ENCODE measurements at regions not wholly inside any gene's neighbourhood (a gene's known extent, or its start where the extent isn't known, plus 50 kb on each side); places are given as distances from the start of the nearest gene placed in this dataset.

DNA sequence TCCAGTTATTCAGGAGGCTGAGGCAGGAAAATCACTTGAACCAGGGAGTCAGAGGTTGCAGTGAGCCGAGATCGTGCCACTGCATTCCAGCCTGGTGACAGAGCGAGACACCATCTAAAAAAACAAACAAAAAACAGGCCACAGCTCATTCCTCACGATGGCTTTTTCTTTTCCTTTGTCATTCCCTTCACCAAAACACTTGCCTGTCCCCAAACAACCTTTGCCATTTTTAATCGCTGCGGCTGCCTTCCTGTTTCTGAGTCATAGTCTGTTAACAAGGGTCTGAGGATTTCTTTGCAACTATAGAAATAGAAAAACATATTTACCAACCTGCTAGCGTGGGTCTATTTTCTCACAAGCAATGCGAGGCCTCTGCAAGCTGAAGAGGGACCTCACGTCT, 123.0 kb upstream of the FSTL4 start:
- Histone ChIP-seq H3K79me2 (ENCODE audit: insufficient read depth, low read length) (no peaks in the 10 kb centered on the region), H2BK5ac (ENCODE audit: insufficient read length, low read length) (no peak overlapping the region), H2AK5ac (ENCODE audit: insufficient read length, low read length) (no peak overlapping the region), H4K8ac (replicated peaks; ENCODE audit: insufficient read length, low read depth, low read length) (no peak overlapping the region), H2BK20ac (ENCODE audit: low read depth, low read length, poor library complexity, severe bottlenecking) (no peak overlapping the region), H3K79me1 (ENCODE audit: insufficient read depth, low read depth, low read length, poor library complexity, severe bottlenecking) (no peaks in the 10 kb centered on the region), H3K4me2 (ENCODE audit: insufficient read depth, insufficient read length, low read length) (no peak overlapping the region), H4K91ac (ENCODE audit: insufficient read length, low read depth, low read length) (no peak overlapping the region), H3K4ac (ENCODE audit: low read depth, low read length) (no peak overlapping the region), H4K5ac (ENCODE audit: insufficient read length, low read depth, low read length) (no peak overlapping the region), H3K23ac (ENCODE audit: insufficient read length, low read depth, low read length) (no peak overlapping the region), H2BK15ac (ENCODE audit: low read depth, low read length) (no peak overlapping the region), H2AFZ (ENCODE audit: low read length) (no peak overlapping the region), H3K56ac (ENCODE audit: insufficient read length, low read depth, low read length) (no peak overlapping the region), H4K20me1 (ENCODE audit: control insufficient read depth, insufficient read depth, insufficient read length) (no peaks in the 10 kb centered on the region), H3K4me1 (ENCODE audit: insufficient read depth, low read length) (no peaks in the 10 kb centered on the region), H3K9ac (ENCODE audit: extremely low read depth, insufficient read length, low read length) (no peak overlapping the region), H3T11ph (ENCODE audit: low read length) (no peak overlapping the region), H3K9me3 (ENCODE audit: control insufficient read depth, low read depth, low read length) (peaks cover under 1% of the 10 kb centered on the region), H3K27ac (ENCODE audit: insufficient read length, low read depth, low read length) (no peak overlapping the region), H3K14ac (ENCODE audit: insufficient read depth, low read length) (no peak overlapping the region), H3K18ac (ENCODE audit: insufficient read length, low read depth, low read length) (no peak overlapping the region), H3K27me3 (ENCODE audit: insufficient read depth, low read length) (no peaks in the 10 kb centered on the region), H2BK120ac (ENCODE audit: low read depth, low read length, poor library complexity, severe bottlenecking) (no peak overlapping the region), H3K23me2 (ENCODE audit: insufficient read length, low read depth, low read length, poor library complexity, severe bottlenecking) (no peaks in the 10 kb centered on the region), H2BK12ac (ENCODE audit: insufficient read length, low read depth, low read length) (no peak overlapping the region)
- WGBS (ENCODE audit: extremely low coverage, insufficient read length, low lambda C conversion rate), result no CpG with 5 or more reads among the region's 9 CpGs
- Mint-ChIP-seq H3K27me3 (ENCODE audit: low read depth) (peaks cover 6% of the 10 kb centered on the region), H3K9me3 (peaks cover 0 to 4% of the 10 kb centered on the region in 2 experiments; a peak in 2 of 5 replicates), H3K4me3 (no peak overlapping the region), H3K27ac (peak overlapping the region in 1 of 3 experiments; percentile 75; a peak in 1 of 7 replicates), H3K4me1 (peaks cover 0 to 3% of the 10 kb centered on the region in 2 experiments; a peak in 1 of 4 replicates), H3K36me3 (ENCODE audit: insufficient read depth in 1 of 3, low read depth in 3 of 3) (no peaks in the 10 kb centered on the region; a peak in 2 of 7 replicates)
- DNase-seq, result no peak
- TF ChIP-seq, protein P1, sequence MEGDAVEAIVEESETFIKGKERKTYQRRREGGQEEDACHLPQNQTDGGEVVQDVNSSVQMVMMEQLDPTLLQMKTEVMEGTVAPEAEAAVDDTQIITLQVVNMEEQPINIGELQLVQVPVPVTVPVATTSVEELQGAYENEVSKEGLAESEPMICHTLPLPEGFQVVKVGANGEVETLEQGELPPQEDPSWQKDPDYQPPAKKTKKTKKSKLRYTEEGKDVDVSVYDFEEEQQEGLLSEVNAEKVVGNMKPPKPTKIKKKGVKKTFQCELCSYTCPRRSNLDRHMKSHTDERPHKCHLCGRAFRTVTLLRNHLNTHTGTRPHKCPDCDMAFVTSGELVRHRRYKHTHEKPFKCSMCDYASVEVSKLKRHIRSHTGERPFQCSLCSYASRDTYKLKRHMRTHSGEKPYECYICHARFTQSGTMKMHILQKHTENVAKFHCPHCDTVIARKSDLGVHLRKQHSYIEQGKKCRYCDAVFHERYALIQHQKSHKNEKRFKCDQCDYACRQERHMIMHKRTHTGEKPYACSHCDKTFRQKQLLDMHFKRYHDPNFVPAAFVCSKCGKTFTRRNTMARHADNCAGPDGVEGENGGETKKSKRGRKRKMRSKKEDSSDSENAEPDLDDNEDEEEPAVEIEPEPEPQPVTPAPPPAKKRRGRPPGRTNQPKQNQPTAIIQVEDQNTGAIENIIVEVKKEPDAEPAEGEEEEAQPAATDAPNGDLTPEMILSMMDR (conservative IDR thresholded peaks at IDR 0.05), result no peak
